Endothelial cell of umbilical vein (primary cell): ENCODE measurements at regions not wholly inside any gene's neighbourhood (a gene's known extent, or its start where the extent isn't known, plus 50 kb on each side); places are given as distances from the start of the nearest gene placed in this dataset.

Experiments
- BruUV-seq: library from RNA; stranded (reverse); fragments of 400-500 nt; replicated peaks from 2 replicates; lab custom pipeline; 2021; lab: Mats Ljungman, UMichigan
- CTCF ChIA-PET: fragments of 300-600, 350-600 bp; sonication (Branson Sonifier 250); formaldehyde crosslinking; loops from one replicate; lab custom pipeline; 2021; ENCODE audit warnings: antibody characterized with exemption, inconsistent platforms; lab: Charles Lee
- POLR2A ChIA-PET: fragments of 300-600, 350-600 bp; sonication (Branson Sonifier 250); formaldehyde crosslinking; loops from one replicate; lab custom pipeline; 2021; ENCODE audit warnings: antibody characterized with exemption, inconsistent platforms; lab: Charles Lee
- DNase-seq: peaks from one replicate; pipeline ENCODE4 v3.0.0-alpha.2; 2011; ENCODE audit warnings: low read depth, low spot score
- FAIRE-seq: peaks from 2 replicates; lab custom pipeline; 2011; peaks lifted over from hg19 to GRCh38; lab: Jason Lieb, UNC
- H2AFZ ChIP-seq: 2 replicates; pipeline ENCODE4 v1.6.0; 2012; ENCODE audit warnings: low read depth, low read length, control low read depth, inconsistent platforms
- H3K27ac ChIP-seq: 2 replicates; pipeline ENCODE4 v1.5.1; 2011; ENCODE audit warnings: low read depth, mild to moderate bottlenecking, control low read depth, low read length, moderate library complexity; ENCODE audit not compliant: insufficient read depth
- H3K27me3 ChIP-seq, 2 experiments: 2 replicates each; pipeline versions ENCODE4 v1.6.0 to v1.6.1; 2011; ENCODE audit warnings: low read length in 2 of 2, mixed read lengths in 1 of 2; ENCODE audit not compliant: control insufficient read depth in 2 of 2, insufficient read depth in 2 of 2
- H3K36me3 ChIP-seq, 2 experiments: 2 replicates in 1 of 2; 3 replicates in 1 of 2; pipeline ENCODE4 v1.5.1; 2011; ENCODE audit warnings: low read length in 2 of 2, mild to moderate bottlenecking in 1 of 2, moderate library complexity in 1 of 2; ENCODE audit not compliant: control insufficient read depth in 2 of 2, insufficient read depth in 2 of 2; ENCODE audit errors: extremely low read depth in 1 of 2
- H3K4me1 ChIP-seq: 3 replicates; pipeline ENCODE4 v1.5.1; 2011; ENCODE audit warnings: mild to moderate bottlenecking, low read length; ENCODE audit not compliant: control insufficient read depth, insufficient read depth; ENCODE audit errors: extremely low read depth
- H3K4me2 ChIP-seq: 2 replicates; pipeline ENCODE4 v1.6.1; 2011; ENCODE audit warnings: low read length, control low read depth, mixed read lengths; ENCODE audit not compliant: insufficient read depth
- H3K4me3 ChIP-seq, 3 experiments: fragments of 200-600 bp in 1 of 3; sonication (generic), shearing (Covaris generic) in 1 of 3; replicated peaks in 1 of 3; 2 replicates each; pipeline ENCODE4 v1.5.1; 2011 to 2016; ENCODE audit warnings: control low read depth in 3 of 3, low read length in 3 of 3, mild to moderate bottlenecking in 2 of 3, inconsistent platforms in 1 of 3, low read depth in 1 of 3, moderate library complexity in 1 of 3; ENCODE audit not compliant: insufficient read depth in 1 of 3
- H3K79me2 ChIP-seq: 2 replicates; pipeline ENCODE4 v1.6.0; 2012; ENCODE audit warnings: low read length, inconsistent platforms; ENCODE audit not compliant: control insufficient read depth, insufficient read depth
- H3K9ac ChIP-seq: replicated peaks from 2 replicates; pipeline ENCODE3; 2011; ENCODE audit warnings: low read length, control low read depth; ENCODE audit not compliant: insufficient read depth; ENCODE audit errors: extremely low read depth
- H3K9me1 ChIP-seq: replicated peaks from 3 replicates; pipeline ENCODE4 v1.6.0; 2011; ENCODE audit warnings: mild to moderate bottlenecking, low read length; ENCODE audit not compliant: control insufficient read depth, insufficient read depth; ENCODE audit errors: extremely low read depth
- H3K9me3 ChIP-seq: replicated peaks from 2 replicates; pipeline ENCODE4 v1.5.1; 2012; ENCODE audit warnings: low read length, inconsistent platforms; ENCODE audit not compliant: control insufficient read depth, insufficient read depth
- H4K20me1 ChIP-seq: replicated peaks from 2 replicates; pipeline ENCODE3; 2011; ENCODE audit warnings: mild to moderate bottlenecking, low read length; ENCODE audit not compliant: control insufficient read depth, insufficient read depth; ENCODE audit errors: extremely low read depth
- CTCF ChIP-seq, 2 donors: IDR thresholded peaks; 1 replicate in 1 of 2; 2 replicates in 1 of 2; pipeline ENCODE4 v1.5.1; 2011; ENCODE audit warnings: low read length in 2 of 2, mild to moderate bottlenecking in 2 of 2, moderate library complexity in 2 of 2, control low read depth in 1 of 2, inconsistent platforms in 1 of 2, low read depth in 1 of 2; ENCODE audit not compliant: insufficient read depth in 1 of 2; ENCODE audit errors: extremely low read depth in 1 of 2
- EZH2 ChIP-seq: IDR thresholded peaks from 2 replicates; pipeline ENCODE4 v1.6.1; 2012; ENCODE audit warnings: borderline replicate concordance, low read depth, mild to moderate bottlenecking, moderate library complexity, low read length, inconsistent platforms; ENCODE audit not compliant: severe bottlenecking
- FOS ChIP-seq: IDR thresholded peaks from 2 replicates; pipeline ENCODE4 v1.6.1; 2011; ENCODE audit warnings: mild to moderate bottlenecking, low read length, moderate library complexity, borderline replicate concordance; ENCODE audit not compliant: insufficient read depth
- GATA2 ChIP-seq: IDR thresholded peaks from 2 replicates; pipeline ENCODE4 v1.7.0; 2011; ENCODE audit warnings: low read depth, mild to moderate bottlenecking, moderate library complexity, mixed read lengths, low read length; ENCODE audit not compliant: insufficient read length, insufficient read depth
- JUN ChIP-seq: IDR thresholded peaks from 2 replicates; pipeline ENCODE4 v1.6.1; 2011; ENCODE audit warnings: borderline replicate concordance, low read depth; ENCODE audit not compliant: insufficient read length, insufficient read depth
- MAX ChIP-seq: IDR thresholded peaks from 2 replicates; pipeline ENCODE4 v1.6.1; 2011; ENCODE audit not compliant: insufficient read depth, insufficient read length
- MYC ChIP-seq: IDR thresholded peaks from one replicate; pipeline ENCODE4 v1.6.1; 2011; ENCODE audit warnings: mild to moderate bottlenecking, low read depth, low read length
- POLR2A ChIP-seq: IDR thresholded peaks from 2 replicates; pipeline ENCODE4 v1.6.1; 2012; ENCODE audit warnings: low read depth, mild to moderate bottlenecking, control low read depth, low read length
- POLR2AphosphoS5 ChIP-seq: IDR thresholded peaks from 2 replicates; pipeline ENCODE4 v1.6.1; 2012; ENCODE audit warnings: low read depth, mild to moderate bottlenecking, control low read depth, low read length, moderate library complexity; ENCODE audit not compliant: insufficient read depth
- dilution Hi-C: fragments of 300-500 bp; cut with MboI; formaldehyde crosslinking; loops from one replicate; pipeline ENCODE4 v1.15.0; 2019; ENCODE audit warnings: low sequenced_read_pairs; ENCODE audit not compliant: extremely low pct_ligation_motif_present
- intact Hi-C: fragments of 100-400 bp; cut with micrococcal nuclease; formaldehyde crosslinking; loops from one replicate; pipeline ENCODE4 v1.10.0; 2022

DNA sequence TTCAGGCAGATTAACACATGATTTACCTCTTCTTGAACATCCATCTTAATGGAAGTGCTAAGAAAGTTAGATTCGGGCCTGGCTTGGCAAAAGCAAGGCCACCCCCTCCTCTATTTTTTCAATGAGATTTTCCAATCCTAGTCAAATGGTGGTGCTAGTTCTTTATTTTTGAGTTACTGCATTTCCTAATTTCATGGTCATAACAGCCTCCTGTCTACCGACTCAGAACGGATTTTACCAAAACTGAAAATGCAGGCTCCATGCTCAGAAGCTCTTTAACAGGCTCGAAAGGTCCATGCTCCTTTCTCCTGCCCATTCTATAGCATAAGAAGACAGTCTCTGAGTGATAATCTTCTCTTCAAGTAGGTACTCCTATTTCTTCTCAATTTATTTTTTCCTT, 117.2 kb upstream of the ESR1 start:
- TF ChIP-seq CTCF (IDR thresholded peaks at IDR 0.05; ENCODE audit: extremely low read depth in 1 of 2, insufficient read depth in 1 of 2, low read depth in 1 of 2, low read length in 2 of 2): no peak
- TF ChIP-seq EZH2: no peak
- TF ChIP-seq MYC: no peak
- no peak for TF ChIP-seq FOS
- TF ChIP-seq JUN: no peak
- no peak for TF ChIP-seq MAX
- no peak for TF ChIP-seq POLR2AphosphoS5
- TF ChIP-seq GATA2: no peak
- no peak for TF ChIP-seq POLR2A
- Histone ChIP-seq H3K9me1 (no peaks in the 10 kb centered on the region), H3K9ac (no peak overlapping the region), H3K36me3 (no peaks in the 10 kb centered on the region), H3K27ac (no peak overlapping the region), H3K4me2 (no peak overlapping the region), H3K9me3 (no peaks in the 10 kb centered on the region), H3K79me2 (no peaks in the 10 kb centered on the region), H3K27me3 (peaks cover 0 to 2% of the 10 kb centered on the region in 2 experiments), H4K20me1 (no peaks in the 10 kb centered on the region), H3K4me1 (no peaks in the 10 kb centered on the region), H3K4me3 (no peak overlapping the region), H2AFZ (no peak overlapping the region)
- no TSS peak for BruUV-seq
- dilution Hi-C loops: no loop called here
- POLR2A ChIA-PET: interaction anchor here (0.6 kb wide), 1 partner anchor 73 kb away, joined by 3 read pairs; no protein-coding TSS in a partner anchor
- FAIRE-seq: no peak
- no peak for DNase-seq
- CTCF ChIA-PET: interaction anchor here (0.7 to 3.4 kb wide), 7 partner anchors 10 to 577 kb away, joined by 3 to 11 read pairs (median 3); no protein-coding TSS in a partner anchor
- intact Hi-C loops: no loop called here
